ENCODE measurements at regions not wholly inside any gene's neighbourhood (a gene's known extent, or its start where the extent isn't known, plus 50 kb on each side); places are given as distances from the start of the nearest gene placed in this dataset.
A peak's percentile ranks its signal among the peaks of the same experiment; 100 is the strongest.
"Not testable (repeated sequence)": the region's sequence is repeated elsewhere in the genome, so short reads cannot be mapped to it uniquely, and the experiment has no call there.

- Histone ChIP-seq H3K9ac (ENCODE audit: low read depth in 2 of 2, low read length in 2 of 2) (no peak overlapping the region), H3K9me3 (no peaks in the 10 kb centered on the region), H3K4me3 (no peak overlapping the region), H3K27me3 (no peaks in the 10 kb centered on the region), H3K36me3 (no peaks in the 10 kb centered on the region), H3K4me1 (no peaks in the 10 kb centered on the region), H3K27ac (no peak overlapping the region)
- TF ChIP-seq, protein P1, sequence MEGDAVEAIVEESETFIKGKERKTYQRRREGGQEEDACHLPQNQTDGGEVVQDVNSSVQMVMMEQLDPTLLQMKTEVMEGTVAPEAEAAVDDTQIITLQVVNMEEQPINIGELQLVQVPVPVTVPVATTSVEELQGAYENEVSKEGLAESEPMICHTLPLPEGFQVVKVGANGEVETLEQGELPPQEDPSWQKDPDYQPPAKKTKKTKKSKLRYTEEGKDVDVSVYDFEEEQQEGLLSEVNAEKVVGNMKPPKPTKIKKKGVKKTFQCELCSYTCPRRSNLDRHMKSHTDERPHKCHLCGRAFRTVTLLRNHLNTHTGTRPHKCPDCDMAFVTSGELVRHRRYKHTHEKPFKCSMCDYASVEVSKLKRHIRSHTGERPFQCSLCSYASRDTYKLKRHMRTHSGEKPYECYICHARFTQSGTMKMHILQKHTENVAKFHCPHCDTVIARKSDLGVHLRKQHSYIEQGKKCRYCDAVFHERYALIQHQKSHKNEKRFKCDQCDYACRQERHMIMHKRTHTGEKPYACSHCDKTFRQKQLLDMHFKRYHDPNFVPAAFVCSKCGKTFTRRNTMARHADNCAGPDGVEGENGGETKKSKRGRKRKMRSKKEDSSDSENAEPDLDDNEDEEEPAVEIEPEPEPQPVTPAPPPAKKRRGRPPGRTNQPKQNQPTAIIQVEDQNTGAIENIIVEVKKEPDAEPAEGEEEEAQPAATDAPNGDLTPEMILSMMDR (IDR thresholded peaks at IDR 0.05) = no peak
- DNase-seq = no peak
- intact Hi-C loops (cut with DNase I) = no loop called here
These were observed 620.8 kb downstream of the RFPL4B start for GRCh38 chr6:112967974-112968373.

DNA sequence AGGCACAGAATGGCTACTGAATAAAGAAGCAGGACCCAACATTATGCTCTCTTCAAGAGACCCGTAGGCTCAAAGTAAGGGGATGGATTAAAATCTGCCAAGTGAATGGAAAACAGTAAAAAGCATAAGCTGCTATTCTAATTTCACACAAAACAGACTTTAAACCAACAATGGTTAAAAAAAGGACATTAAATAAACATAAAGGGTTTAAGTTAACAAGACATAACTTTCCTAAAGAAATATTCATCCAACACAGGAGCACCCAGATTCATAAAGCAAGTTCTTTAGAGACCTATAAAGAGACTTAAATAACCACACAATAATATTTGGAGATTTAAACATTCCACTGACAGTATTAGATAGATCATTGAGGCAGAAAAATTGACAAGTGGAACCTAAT, 624.5 kb downstream of the RFPL4B start:
- Histone ChIP-seq H3K27ac (no peak overlapping the region), H3K9me3 (no peaks in the 10 kb centered on the region), H3K4me3 (no peak overlapping the region), H3K9ac (ENCODE audit: low read depth in 2 of 2, low read length in 2 of 2) (no peak overlapping the region), H3K36me3 (no peaks in the 10 kb centered on the region), H3K4me1 (no peaks in the 10 kb centered on the region), H3K27me3 (no peaks in the 10 kb centered on the region)
- TF ChIP-seq, protein P1 (IDR thresholded peaks at IDR 0.05) = no peak
- intact Hi-C loops (cut with DNase I) = no loop called here
- no peak for DNase-seq

- H3K9ac ChIP-seq (ENCODE audit: low read depth in 2 of 2, low read length in 2 of 2); DNase-seq; H3K9me3 ChIP-seq; H3K27me3 ChIP-seq; H3K4me3 ChIP-seq; H3K36me3 ChIP-seq; H3K4me1 ChIP-seq; H3K27ac ChIP-seq; intact Hi-C loops (cut with DNase I): not testable (repeated sequence)
These were observed 627.8 kb downstream of the RFPL4B start for GRCh38 chr6:112974931-112975330.

DNA sequence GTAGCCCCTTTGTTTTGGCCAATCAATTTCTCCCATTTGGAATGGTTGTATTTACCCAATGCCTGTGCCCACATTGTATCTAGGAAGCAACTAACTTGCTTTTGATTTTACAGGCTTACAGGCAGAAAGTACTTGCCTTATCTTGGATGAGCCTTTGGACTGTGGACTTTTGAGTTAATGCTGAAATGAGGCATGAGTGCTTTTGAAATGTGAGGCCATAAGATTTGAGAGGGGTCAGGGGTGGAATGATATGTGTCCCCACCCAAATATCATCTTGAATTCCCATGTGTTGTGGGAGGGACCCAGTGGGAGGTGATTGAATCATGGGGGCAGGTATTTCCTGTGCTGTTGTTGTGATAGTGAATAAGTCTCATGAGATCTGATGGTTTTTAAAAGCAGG, 629.4 kb downstream of the RFPL4B start:
- intact Hi-C loops (cut with DNase I); DNase-seq; H3K9me3 ChIP-seq; H3K9ac ChIP-seq (ENCODE audit: low read depth in 2 of 2, low read length in 2 of 2); H3K4me3 ChIP-seq; H3K27me3 ChIP-seq; H3K27ac ChIP-seq; H3K4me1 ChIP-seq; H3K36me3 ChIP-seq: not testable (repeated sequence)

- no peak overlapping the region for H3K27ac ChIP-seq
- TF ChIP-seq, protein P1 (IDR thresholded peaks at IDR 0.05) = no peak
- peak; percentile 28 for DNase-seq
These were observed 632.7 kb downstream of the RFPL4B start for GRCh38 chr6:112979830-112980229.

GRCh38 chr6:112980676-112981075, 633.5 kb downstream of the RFPL4B start:
- TF ChIP-seq, protein P1 (IDR thresholded peaks at IDR 0.05) = no peak

More at GRCh38 chr6:112979830-112980229, 632.7 kb downstream of the RFPL4B start:
- Histone ChIP-seq H3K36me3 (no peaks in the 10 kb centered on the region), H3K27me3 (no peaks in the 10 kb centered on the region), H3K4me3 (no peak overlapping the region), H3K9me3 (no peaks in the 10 kb centered on the region), H3K9ac (ENCODE audit: low read depth in 2 of 2, low read length in 2 of 2) (no peak overlapping the region), H3K4me1 (no peaks in the 10 kb centered on the region)
- intact Hi-C loops (cut with DNase I) = no loop called here

More at GRCh38 chr6:112980676-112981075, 633.5 kb downstream of the RFPL4B start:
- H3K4me3 ChIP-seq = no peak overlapping the region
- intact Hi-C loops (cut with DNase I) = no loop called here
- H3K9me3 ChIP-seq = no peaks in the 10 kb centered on the region
- H3K4me1 ChIP-seq = no peaks in the 10 kb centered on the region
- no peak for DNase-seq
- H3K36me3 ChIP-seq = no peaks in the 10 kb centered on the region
- no peaks in the 10 kb centered on the region for H3K27me3 ChIP-seq
- H3K9ac ChIP-seq (ENCODE audit: low read depth in 2 of 2, low read length in 2 of 2) = no peak overlapping the region
- H3K27ac ChIP-seq = no peak overlapping the region
